ENCODE measurements at regions not wholly inside any gene's neighbourhood (a gene's known extent, or its start where the extent isn't known, plus 50 kb on each side); places are given as distances from the start of the nearest gene placed in this dataset.

DNA sequence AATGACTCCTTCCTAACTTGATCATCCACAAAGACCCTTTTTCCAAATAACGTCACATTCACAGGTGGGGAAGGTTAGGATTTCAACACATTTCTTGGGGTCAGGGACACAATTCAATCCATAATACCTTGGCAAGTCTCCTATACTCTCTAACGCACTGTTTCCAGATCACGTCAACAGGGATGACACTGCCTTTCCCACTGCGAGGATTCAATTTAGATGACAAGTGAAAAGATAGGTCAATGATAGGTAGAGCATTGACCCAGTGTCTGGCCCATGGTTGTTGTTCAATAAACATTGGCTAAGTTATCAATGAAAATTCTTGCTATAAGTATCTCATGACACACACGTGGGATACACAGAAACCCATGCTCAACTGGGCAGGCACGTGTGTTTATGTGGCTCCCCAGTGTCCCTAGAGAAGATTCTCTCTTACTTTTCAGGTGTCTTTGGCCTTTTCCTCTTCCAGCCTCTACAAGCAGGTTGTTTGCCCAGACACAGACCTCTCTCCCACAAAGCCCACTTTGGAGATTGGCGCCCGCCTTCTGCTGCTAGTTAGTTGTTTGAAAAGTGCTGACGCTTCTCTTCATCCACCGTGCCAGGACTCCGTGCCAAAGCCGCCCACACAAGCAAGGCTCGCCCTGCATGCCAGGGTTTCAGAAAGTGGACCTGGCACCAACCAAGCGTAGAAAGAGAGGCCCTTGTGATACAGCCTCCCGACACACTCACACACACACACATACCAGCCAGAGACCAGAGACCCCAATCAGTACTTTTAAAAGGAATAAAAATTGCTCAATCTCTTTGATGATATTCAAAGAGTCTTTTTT lies 594.5 kb downstream of the BNC2 start:
- TF ChIP-seq CTCF (conservative IDR thresholded peaks at IDR 0.05) (no peak), EZH2 (IDR thresholded peaks at IDR 0.05; ENCODE audit: low read depth) (no peak)
